T-cell (primary cell): ENCODE measurements at regions not wholly inside any gene's neighbourhood (a gene's known extent, or its start where the extent isn't known, plus 50 kb on each side); places are given as distances from the start of the nearest gene placed in this dataset.
"Not testable (repeated sequence)": the region's sequence is repeated elsewhere in the genome, so short reads cannot be mapped to it uniquely, and the experiment has no call there.

ENCODE experiments used
- ATAC-seq, 4 experiments: fragments of 200-7000 bp in 3 of 4; fragments of 150-1000 bp in 1 of 4; cut with Tn5 transposase; replicated peaks in 1 of 4; 1 replicate in 3 of 4; 2 replicates in 1 of 4; pipeline ENCODE4 v1.10.0; 2021; ENCODE audit warnings: moderate library complexity in 3 of 4, mild to moderate bottlenecking in 2 of 4, moderate number of reproducible peaks in 1 of 4
- CTCF ChIA-PET, 2 donors: fragments of 300-600 bp; sonication (Branson Sonifier 250); formaldehyde crosslinking; loops; one replicate each; lab custom pipeline; 2022; ENCODE audit warnings: antibody characterized with exemption in 2 of 2; lab: Charles Lee
- POLR2A ChIA-PET, 2 donors: fragments of 300-600 bp; sonication (Branson Sonifier 250); formaldehyde crosslinking; loops; one replicate each; lab custom pipeline; 2022; ENCODE audit warnings: antibody characterized with exemption in 2 of 2; lab: Charles Lee
- DNase-seq, 35 experiments: peaks; one replicate each; pipeline versions ENCODE4 v3.0.0 to v3.0.0-alpha.2; 2013 to 2023
- H3K27ac ChIP-seq: one replicate; pipeline ENCODE4 v1.5.1; 2013; ENCODE audit warnings: low read length
- H3K27me3 ChIP-seq, 2 experiments: replicated peaks in 1 of 2; 1 replicate in 1 of 2; 2 replicates in 1 of 2; pipeline versions ENCODE4 v1.6.1 to v1.7.0; 2013; ENCODE audit warnings: low read length in 1 of 2, mixed read lengths in 1 of 2; ENCODE audit not compliant: control insufficient read depth in 2 of 2, insufficient read depth in 2 of 2; ENCODE audit errors: extremely low read depth in 1 of 2
- H3K36me3 ChIP-seq, 2 donors: 1 replicate in 1 of 2; 2 replicates in 1 of 2; pipeline versions ENCODE4 v1.6.1 to v1.7.0; 2013; ENCODE audit warnings: low read length in 1 of 2; ENCODE audit not compliant: control insufficient read depth in 2 of 2, insufficient read depth in 1 of 2; ENCODE audit errors: extremely low read depth in 1 of 2
- H3K4me1 ChIP-seq, 2 experiments: 1 replicate in 1 of 2; 2 replicates in 1 of 2; pipeline versions ENCODE4 v1.6.1 to v1.7.0; 2013; ENCODE audit warnings: low read length in 2 of 2, mixed read lengths in 1 of 2; ENCODE audit not compliant: insufficient read depth in 2 of 2, control insufficient read depth in 1 of 2; ENCODE audit errors: extremely low read depth in 1 of 2
- H3K4me3 ChIP-seq, 2 donors: 1 replicate in 1 of 2; 2 replicates in 1 of 2; pipeline versions ENCODE4 v1.5.1 to v1.7.0; 2013; ENCODE audit warnings: mild to moderate bottlenecking in 2 of 2, low read length in 1 of 2, moderate library complexity in 1 of 2; ENCODE audit not compliant: control insufficient read depth in 1 of 2; ENCODE audit errors: extremely low read depth in 1 of 2
- H3K9me3 ChIP-seq: 2 replicates; pipeline ENCODE4 v1.7.0; 2013
- H3K27ac Mint-ChIP-seq, 2 donors: one replicate each; pipeline ENCODE4 v1.8.0; 2020 to 2021; ENCODE audit warnings: mild to moderate bottlenecking in 2 of 2, mixed read lengths in 2 of 2
- H3K27me3 Mint-ChIP-seq, 2 donors: one replicate each; pipeline ENCODE4 v1.8.0; 2021 to 2022; ENCODE audit warnings: mixed read lengths in 2 of 2
- H3K36me3 Mint-ChIP-seq: one replicate; pipeline ENCODE4 v1.8.0; 2021; ENCODE audit warnings: mixed read lengths
- H3K4me1 Mint-ChIP-seq, 3 donors: one replicate each; pipeline ENCODE4 v1.8.0; 2020 to 2022; ENCODE audit warnings: mixed read lengths in 3 of 3, mild to moderate bottlenecking in 1 of 3
- H3K4me3 Mint-ChIP-seq, 3 donors: one replicate each; pipeline ENCODE4 v1.8.0; 2020 to 2022; ENCODE audit warnings: mild to moderate bottlenecking in 3 of 3, mixed read lengths in 3 of 3, moderate library complexity in 3 of 3
- H3K9me3 Mint-ChIP-seq, 3 donors: one replicate each; pipeline ENCODE4 v1.8.0; 2020 to 2022; ENCODE audit warnings: mixed read lengths in 3 of 3
- WGBS: methylation state at CpG from one replicate; pipeline ENCODE4 v1.1.5; 2013; ENCODE audit warnings: missing lambda C conversion rate; ENCODE audit not compliant: insufficient coverage; 5-methylcytosine and 5-hydroxymethylcytosine counted together

GRCh38 chr3:4213420-4213819 lies 89.7 kb upstream of the SETMAR start:
- H3K9me3 Mint-ChIP-seq = peaks cover 21 to 45% (median 23%) of the 10 kb centered on the region in 3 donors
- H3K4me3 ChIP-seq, H3K36me3 Mint-ChIP-seq, H3K36me3 ChIP-seq, H3K9me3 ChIP-seq, POLR2A ChIA-PET, H3K4me3 Mint-ChIP-seq, H3K4me1 ChIP-seq, CTCF ChIA-PET, ATAC-seq, DNase-seq, H3K27ac Mint-ChIP-seq, H3K27me3 ChIP-seq, H3K27me3 Mint-ChIP-seq, H3K27ac ChIP-seq, H3K4me1 Mint-ChIP-seq: not testable (repeated sequence)

- H3K36me3 ChIP-seq, CTCF ChIA-PET, H3K9me3 ChIP-seq, H3K27me3 Mint-ChIP-seq, H3K36me3 Mint-ChIP-seq, H3K27ac ChIP-seq, H3K27me3 ChIP-seq, H3K27ac Mint-ChIP-seq, H3K4me3 Mint-ChIP-seq, DNase-seq, ATAC-seq, H3K4me3 ChIP-seq, H3K4me1 ChIP-seq, H3K4me1 Mint-ChIP-seq: not testable (repeated sequence)
- WGBS = no CpG with 5 or more reads among the region's 2 CpGs
- peaks cover 21 to 45% (median 23%) of the 10 kb centered on the region in 3 donors for H3K9me3 Mint-ChIP-seq
- POLR2A ChIA-PET = interaction anchor here in 1 of 2 donors (0.5 kb wide), 1 partner anchor 1042 kb away, joined by 5 read pairs; no protein-coding TSS in a partner anchor
Observed at GRCh38 chr3:4216974-4217373, 86.2 kb upstream of the SETMAR start.

GRCh38 chr3:4218456-4219226 lies 84.5 kb upstream of the SETMAR start:
- Mint-ChIP-seq H3K36me3 (no peaks in the 10 kb centered on the region), H3K4me3 (no peak overlapping the region), H3K27ac (no peak overlapping the region), H3K9me3 (peaks cover 8 to 30% (median 14%) of the 10 kb centered on the region in 3 donors), H3K4me1 (no peaks in the 10 kb centered on the region), H3K27me3 (no peaks in the 10 kb centered on the region)
- DNase-seq (no peak), ATAC-seq (no peak)
- Histone ChIP-seq H3K4me1 (no peaks in the 10 kb centered on the region), H3K27ac (no peak overlapping the region), H3K36me3 (no peaks in the 10 kb centered on the region), H3K4me3 (no peak overlapping the region), H3K9me3 (no peaks in the 10 kb centered on the region), H3K27me3 (no peaks in the 10 kb centered on the region)
- 91% methylated on average over 8 of the region's 10 CpGs for WGBS
- ChIA-PET CTCF (no interaction called here), POLR2A (no interaction called here)

GRCh38 chr3:4219227-4219568 lies 84.0 kb upstream of the SETMAR start:
- H3K27ac Mint-ChIP-seq = no peak overlapping the region
- no peak overlapping the region for H3K4me3 Mint-ChIP-seq
- H3K27ac ChIP-seq = no peak overlapping the region
- ChIA-PET POLR2A (no interaction called here), CTCF (no interaction called here)
- no peak overlapping the region for H3K4me3 ChIP-seq
- H3K36me3 ChIP-seq = no peaks in the 10 kb centered on the region
- ATAC-seq = no peak
- peaks cover 3 to 25% (median 10%) of the 10 kb centered on the region in 3 donors for H3K9me3 Mint-ChIP-seq
- H3K36me3 Mint-ChIP-seq = no peaks in the 10 kb centered on the region
- H3K27me3 Mint-ChIP-seq = no peaks in the 10 kb centered on the region
- H3K9me3 ChIP-seq = no peaks in the 10 kb centered on the region
- no peaks in the 10 kb centered on the region for H3K4me1 ChIP-seq
- no peaks in the 10 kb centered on the region for H3K4me1 Mint-ChIP-seq
- no peaks in the 10 kb centered on the region for H3K27me3 ChIP-seq
- WGBS = no CpG with 5 or more reads among the region's 2 CpGs
- no peak for DNase-seq

GRCh38 chr3:4220065-4220464 lies 83.1 kb upstream of the SETMAR start:
- H3K27ac Mint-ChIP-seq = no peak overlapping the region
- POLR2A ChIA-PET = no interaction called here
- H3K36me3 Mint-ChIP-seq = no peaks in the 10 kb centered on the region
- no peak overlapping the region for H3K4me3 ChIP-seq
- H3K27ac ChIP-seq = no peak overlapping the region
- H3K4me3 Mint-ChIP-seq = no peak overlapping the region
- peaks cover 0 to 17% (median 7%) of the 10 kb centered on the region in 3 donors for H3K9me3 Mint-ChIP-seq
- no peaks in the 10 kb centered on the region for H3K36me3 ChIP-seq
- no peak for ATAC-seq
- H3K27me3 ChIP-seq = no peaks in the 10 kb centered on the region
- no peaks in the 10 kb centered on the region for H3K4me1 ChIP-seq
- no CpG with 5 or more reads among the region's 3 CpGs for WGBS
- H3K9me3 ChIP-seq = no peaks in the 10 kb centered on the region
- CTCF ChIA-PET = no interaction called here
- no peaks in the 10 kb centered on the region for H3K27me3 Mint-ChIP-seq
- no peaks in the 10 kb centered on the region for H3K4me1 Mint-ChIP-seq
- no peak for DNase-seq

- H3K27me3 Mint-ChIP-seq = no peaks in the 10 kb centered on the region
- POLR2A ChIA-PET = no interaction called here
- no peak overlapping the region for H3K27ac ChIP-seq
- no peak overlapping the region for H3K4me3 ChIP-seq
- no peaks in the 10 kb centered on the region for H3K9me3 Mint-ChIP-seq
- no peaks in the 10 kb centered on the region for H3K9me3 ChIP-seq
- H3K4me1 Mint-ChIP-seq = no peaks in the 10 kb centered on the region
- no peaks in the 10 kb centered on the region for H3K36me3 ChIP-seq
- no peaks in the 10 kb centered on the region for H3K27me3 ChIP-seq
- WGBS = no CpG with 5 or more reads among the region's 5 CpGs
- H3K4me3 Mint-ChIP-seq = no peak overlapping the region
- DNase-seq = no peak
- no peaks in the 10 kb centered on the region for H3K4me1 ChIP-seq
- ATAC-seq = no peak
- CTCF ChIA-PET = no interaction called here
- no peak overlapping the region for H3K27ac Mint-ChIP-seq
- H3K36me3 Mint-ChIP-seq = no peaks in the 10 kb centered on the region
Observed at GRCh38 chr3:4222574-4223175, 80.5 kb upstream of the SETMAR start.
